GM23338 (cell line): ENCODE measurements at regions not wholly inside any gene's neighbourhood (a gene's known extent, or its start where the extent isn't known, plus 50 kb on each side); places are given as distances from the start of the nearest gene placed in this dataset.

ENCODE experiments used
- ATAC-seq: fragments of 200-7000 bp; cut with Tn5 transposase; 3 replicates; pipeline ENCODE4 v1.9.1; 2020
- DNase-seq: peaks from one replicate; pipeline ENCODE4 v3.0.0-alpha.2; 2015; ENCODE audit warnings: low spot score
- H2AFZ ChIP-seq: fragments of 200-600 bp; sonication (generic); 2 replicates; pipeline ENCODE4 v1.8.0; 2016; ENCODE audit warnings: antibody characterized with exemption, mild to moderate bottlenecking, moderate library complexity
- H3F3A ChIP-seq: fragments of 200-600 bp; sonication (generic); replicated peaks from 2 replicates; pipeline ENCODE4 v1.8.0; 2017; ENCODE audit warnings: antibody characterized with exemption, mixed run types, low read depth
- H3K27ac ChIP-seq: fragments of 200-600 bp; sonication (generic); 2 replicates; pipeline ENCODE4 v1.6.1; 2016; ENCODE audit warnings: low read depth
- H3K27me3 ChIP-seq: fragments of 200-600 bp; sonication (generic); 2 replicates; pipeline ENCODE4 v1.8.0; 2016; ENCODE audit warnings: mild to moderate bottlenecking, mixed run types, moderate library complexity; ENCODE audit not compliant: insufficient read depth
- H3K36me3 ChIP-seq: fragments of 200-600 bp; sonication (generic); 2 replicates; pipeline ENCODE4 v1.8.0; 2016; ENCODE audit warnings: mild to moderate bottlenecking; ENCODE audit not compliant: insufficient read depth
- H3K4me1 ChIP-seq: fragments of 200-600 bp; sonication (generic); 2 replicates; pipeline ENCODE4 v1.8.0; 2016; ENCODE audit warnings: mild to moderate bottlenecking, moderate library complexity; ENCODE audit not compliant: insufficient read depth
- H3K4me2 ChIP-seq: fragments of 200-600 bp; sonication (generic); 2 replicates; pipeline ENCODE4 v1.7.1; 2017; ENCODE audit warnings: mixed run types
- H3K4me3 ChIP-seq: fragments of 200-600 bp; sonication (generic); 2 replicates; pipeline ENCODE4 v1.6.1; 2016; ENCODE audit warnings: mixed run types
- H3K79me2 ChIP-seq: fragments of 200-600 bp; sonication (generic); replicated peaks from 2 replicates; pipeline ENCODE4 v1.8.0; 2017; ENCODE audit warnings: mild to moderate bottlenecking; ENCODE audit not compliant: insufficient read depth
- H3K9me2 ChIP-seq: fragments of 200-600 bp; sonication (generic); 2 replicates; pipeline ENCODE4 v1.8.0; 2017; ENCODE audit not compliant: insufficient read depth
- H4K20me1 ChIP-seq: fragments of 200-600 bp; sonication (generic); replicated peaks from 2 replicates; pipeline ENCODE4 v1.8.0; 2017; ENCODE audit warnings: mild to moderate bottlenecking; ENCODE audit not compliant: insufficient read depth
- H3K27ac Mint-ChIP-seq: 2 replicates; pipeline ENCODE4 v1.8.0; 2020; ENCODE audit warnings: inconsistent platforms, mild to moderate bottlenecking, moderate library complexity, mixed read lengths
- H3K27me3 Mint-ChIP-seq: 3 replicates; pipeline ENCODE4 v1.8.0; 2022; ENCODE audit warnings: low read depth, mild to moderate bottlenecking, moderate library complexity, mixed read lengths, inconsistent platforms; ENCODE audit not compliant: insufficient read depth, poor library complexity
- H3K36me3 Mint-ChIP-seq: 3 replicates; pipeline ENCODE4 v1.8.0; 2021; ENCODE audit warnings: low read depth, mild to moderate bottlenecking, inconsistent platforms, moderate library complexity, mixed read lengths
- H3K4me1 Mint-ChIP-seq: 3 replicates; pipeline ENCODE4 v1.8.0; 2020; ENCODE audit warnings: mild to moderate bottlenecking, inconsistent platforms, mixed read lengths
- H3K4me3 Mint-ChIP-seq: 3 replicates; pipeline ENCODE4 v1.8.0; 2021; ENCODE audit warnings: moderate library complexity, mild to moderate bottlenecking, inconsistent platforms, mixed read lengths
- H3K9me3 Mint-ChIP-seq: 3 replicates; pipeline ENCODE4 v1.8.0; 2020; ENCODE audit warnings: moderate library complexity, mild to moderate bottlenecking, inconsistent platforms, mixed read lengths
- CREB1 ChIP-seq: fragments of 250-450 bp; sonication (Bioruptor Pico); IDR thresholded peaks from 2 replicates; pipeline ENCODE4 v1.5.0; 2020; ENCODE audit warnings: low read depth, mild to moderate bottlenecking, moderate library complexity
- EZH2 ChIP-seq: fragments of 200-600 bp; sonication (generic); IDR thresholded peaks from one replicate; pipeline ENCODE4 v1.8.0; 2017; ENCODE audit warnings: antibody characterized with exemption, mild to moderate bottlenecking, low read depth; ENCODE audit not compliant: unreplicated experiment
- EZH2phosphoT487 ChIP-seq: fragments of 200-600 bp; sonication (generic); IDR thresholded peaks from one replicate; pipeline ENCODE4 v1.8.1; 2018; ENCODE audit warnings: antibody characterized with exemption; ENCODE audit not compliant: unreplicated experiment
- NANOG ChIP-seq: IDR thresholded peaks from 2 replicates; pipeline ENCODE4 v1.6.1; 2016; ENCODE audit warnings: antibody characterized with exemption, borderline replicate concordance
- POLR2AphosphoS5 ChIP-seq: IDR thresholded peaks from 2 replicates; pipeline ENCODE4 v1.6.1; 2016; ENCODE audit warnings: antibody characterized with exemption, low read depth
- ZNF331 ChIP-seq: fragments of 250-450 bp; sonication (Bioruptor Pico); IDR thresholded peaks from 2 replicates; pipeline ENCODE4 v1.5.0; 2020; ENCODE audit warnings: low read depth, mild to moderate bottlenecking, moderate library complexity
- TF ChIP-seq, protein P1 (sequence below): IDR thresholded peaks from 2 replicates; pipeline ENCODE4 v1.6.1; 2016; ENCODE audit warnings: antibody characterized with exemption
- TF ChIP-seq, protein P2 (sequence below), 2 experiments: fragments of 200-600 bp in 1 of 2; sonication (generic) in 1 of 2; conservative IDR thresholded peaks; 2 replicates each; pipeline versions ENCODE4 v1.5.1 to v1.6.1; 2016 to 2017; ENCODE audit warnings: antibody characterized with exemption in 2 of 2, low read depth in 2 of 2, mild to moderate bottlenecking in 2 of 2, moderate library complexity in 1 of 2
- TF ChIP-seq, protein P3 (sequence below): fragments of 250-450 bp; sonication (Bioruptor Pico); IDR thresholded peaks from 2 replicates; pipeline ENCODE4 v1.5.0; 2020; ENCODE audit warnings: mild to moderate bottlenecking, moderate library complexity

DNA sequence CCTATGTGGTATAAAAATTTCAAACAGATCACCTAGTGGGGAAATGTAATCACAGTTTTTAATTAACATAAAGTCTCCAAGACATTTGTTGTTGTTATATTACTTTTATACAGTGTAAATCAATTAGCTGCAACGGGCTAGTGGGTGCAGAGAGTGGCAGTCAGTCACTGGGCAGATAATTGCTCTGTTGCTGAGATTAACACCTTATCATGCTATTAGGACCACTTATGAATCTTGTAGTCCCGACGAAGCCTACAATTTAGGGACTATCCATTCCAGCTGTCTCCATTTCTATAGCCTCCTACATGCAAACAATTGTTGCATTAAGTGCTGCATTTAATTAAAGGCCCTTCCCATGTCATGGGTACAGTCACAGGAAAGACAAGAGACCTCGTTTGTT lies 158.9 kb upstream of the PROX1 start:
- ATAC-seq (no peak), DNase-seq (no peak)
- H4K20me1 ChIP-seq = no peaks in the 10 kb centered on the region
- no peaks in the 10 kb centered on the region for H3K79me2 ChIP-seq
- H2AFZ ChIP-seq = no peak overlapping the region
- peaks cover 9% of the 10 kb centered on the region; the same call in 1 of the 2 replicates for H3K9me2 ChIP-seq
- no peak overlapping the region for H3K27ac Mint-ChIP-seq
- no peak overlapping the region for H3K4me3 Mint-ChIP-seq
- H3K27me3 ChIP-seq = no peaks in the 10 kb centered on the region
- H3K27ac ChIP-seq = no peak overlapping the region
- H3K4me1 Mint-ChIP-seq = peaks cover 20% of the 10 kb centered on the region
- H3K4me1 ChIP-seq = peaks cover 7% of the 10 kb centered on the region
- no peak overlapping the region for H3K4me2 ChIP-seq
- H3K27me3 Mint-ChIP-seq = peaks cover 3% of the 10 kb centered on the region
- no peaks in the 10 kb centered on the region for H3F3A ChIP-seq
- no peak overlapping the region for H3K4me3 ChIP-seq
- TF ChIP-seq POLR2AphosphoS5 = no peak
- TF ChIP-seq, protein P1, sequence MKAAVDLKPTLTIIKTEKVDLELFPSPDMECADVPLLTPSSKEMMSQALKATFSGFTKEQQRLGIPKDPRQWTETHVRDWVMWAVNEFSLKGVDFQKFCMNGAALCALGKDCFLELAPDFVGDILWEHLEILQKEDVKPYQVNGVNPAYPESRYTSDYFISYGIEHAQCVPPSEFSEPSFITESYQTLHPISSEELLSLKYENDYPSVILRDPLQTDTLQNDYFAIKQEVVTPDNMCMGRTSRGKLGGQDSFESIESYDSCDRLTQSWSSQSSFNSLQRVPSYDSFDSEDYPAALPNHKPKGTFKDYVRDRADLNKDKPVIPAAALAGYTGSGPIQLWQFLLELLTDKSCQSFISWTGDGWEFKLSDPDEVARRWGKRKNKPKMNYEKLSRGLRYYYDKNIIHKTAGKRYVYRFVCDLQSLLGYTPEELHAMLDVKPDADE = no peak
- no peak for TF ChIP-seq ZNF331 (CRISPR knock-in tag)
- TF ChIP-seq, protein P2, sequence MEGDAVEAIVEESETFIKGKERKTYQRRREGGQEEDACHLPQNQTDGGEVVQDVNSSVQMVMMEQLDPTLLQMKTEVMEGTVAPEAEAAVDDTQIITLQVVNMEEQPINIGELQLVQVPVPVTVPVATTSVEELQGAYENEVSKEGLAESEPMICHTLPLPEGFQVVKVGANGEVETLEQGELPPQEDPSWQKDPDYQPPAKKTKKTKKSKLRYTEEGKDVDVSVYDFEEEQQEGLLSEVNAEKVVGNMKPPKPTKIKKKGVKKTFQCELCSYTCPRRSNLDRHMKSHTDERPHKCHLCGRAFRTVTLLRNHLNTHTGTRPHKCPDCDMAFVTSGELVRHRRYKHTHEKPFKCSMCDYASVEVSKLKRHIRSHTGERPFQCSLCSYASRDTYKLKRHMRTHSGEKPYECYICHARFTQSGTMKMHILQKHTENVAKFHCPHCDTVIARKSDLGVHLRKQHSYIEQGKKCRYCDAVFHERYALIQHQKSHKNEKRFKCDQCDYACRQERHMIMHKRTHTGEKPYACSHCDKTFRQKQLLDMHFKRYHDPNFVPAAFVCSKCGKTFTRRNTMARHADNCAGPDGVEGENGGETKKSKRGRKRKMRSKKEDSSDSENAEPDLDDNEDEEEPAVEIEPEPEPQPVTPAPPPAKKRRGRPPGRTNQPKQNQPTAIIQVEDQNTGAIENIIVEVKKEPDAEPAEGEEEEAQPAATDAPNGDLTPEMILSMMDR (conservative IDR thresholded peaks at IDR 0.05; ENCODE audit: low read depth in 2 of 2) = no peak
- TF ChIP-seq, protein P3, sequence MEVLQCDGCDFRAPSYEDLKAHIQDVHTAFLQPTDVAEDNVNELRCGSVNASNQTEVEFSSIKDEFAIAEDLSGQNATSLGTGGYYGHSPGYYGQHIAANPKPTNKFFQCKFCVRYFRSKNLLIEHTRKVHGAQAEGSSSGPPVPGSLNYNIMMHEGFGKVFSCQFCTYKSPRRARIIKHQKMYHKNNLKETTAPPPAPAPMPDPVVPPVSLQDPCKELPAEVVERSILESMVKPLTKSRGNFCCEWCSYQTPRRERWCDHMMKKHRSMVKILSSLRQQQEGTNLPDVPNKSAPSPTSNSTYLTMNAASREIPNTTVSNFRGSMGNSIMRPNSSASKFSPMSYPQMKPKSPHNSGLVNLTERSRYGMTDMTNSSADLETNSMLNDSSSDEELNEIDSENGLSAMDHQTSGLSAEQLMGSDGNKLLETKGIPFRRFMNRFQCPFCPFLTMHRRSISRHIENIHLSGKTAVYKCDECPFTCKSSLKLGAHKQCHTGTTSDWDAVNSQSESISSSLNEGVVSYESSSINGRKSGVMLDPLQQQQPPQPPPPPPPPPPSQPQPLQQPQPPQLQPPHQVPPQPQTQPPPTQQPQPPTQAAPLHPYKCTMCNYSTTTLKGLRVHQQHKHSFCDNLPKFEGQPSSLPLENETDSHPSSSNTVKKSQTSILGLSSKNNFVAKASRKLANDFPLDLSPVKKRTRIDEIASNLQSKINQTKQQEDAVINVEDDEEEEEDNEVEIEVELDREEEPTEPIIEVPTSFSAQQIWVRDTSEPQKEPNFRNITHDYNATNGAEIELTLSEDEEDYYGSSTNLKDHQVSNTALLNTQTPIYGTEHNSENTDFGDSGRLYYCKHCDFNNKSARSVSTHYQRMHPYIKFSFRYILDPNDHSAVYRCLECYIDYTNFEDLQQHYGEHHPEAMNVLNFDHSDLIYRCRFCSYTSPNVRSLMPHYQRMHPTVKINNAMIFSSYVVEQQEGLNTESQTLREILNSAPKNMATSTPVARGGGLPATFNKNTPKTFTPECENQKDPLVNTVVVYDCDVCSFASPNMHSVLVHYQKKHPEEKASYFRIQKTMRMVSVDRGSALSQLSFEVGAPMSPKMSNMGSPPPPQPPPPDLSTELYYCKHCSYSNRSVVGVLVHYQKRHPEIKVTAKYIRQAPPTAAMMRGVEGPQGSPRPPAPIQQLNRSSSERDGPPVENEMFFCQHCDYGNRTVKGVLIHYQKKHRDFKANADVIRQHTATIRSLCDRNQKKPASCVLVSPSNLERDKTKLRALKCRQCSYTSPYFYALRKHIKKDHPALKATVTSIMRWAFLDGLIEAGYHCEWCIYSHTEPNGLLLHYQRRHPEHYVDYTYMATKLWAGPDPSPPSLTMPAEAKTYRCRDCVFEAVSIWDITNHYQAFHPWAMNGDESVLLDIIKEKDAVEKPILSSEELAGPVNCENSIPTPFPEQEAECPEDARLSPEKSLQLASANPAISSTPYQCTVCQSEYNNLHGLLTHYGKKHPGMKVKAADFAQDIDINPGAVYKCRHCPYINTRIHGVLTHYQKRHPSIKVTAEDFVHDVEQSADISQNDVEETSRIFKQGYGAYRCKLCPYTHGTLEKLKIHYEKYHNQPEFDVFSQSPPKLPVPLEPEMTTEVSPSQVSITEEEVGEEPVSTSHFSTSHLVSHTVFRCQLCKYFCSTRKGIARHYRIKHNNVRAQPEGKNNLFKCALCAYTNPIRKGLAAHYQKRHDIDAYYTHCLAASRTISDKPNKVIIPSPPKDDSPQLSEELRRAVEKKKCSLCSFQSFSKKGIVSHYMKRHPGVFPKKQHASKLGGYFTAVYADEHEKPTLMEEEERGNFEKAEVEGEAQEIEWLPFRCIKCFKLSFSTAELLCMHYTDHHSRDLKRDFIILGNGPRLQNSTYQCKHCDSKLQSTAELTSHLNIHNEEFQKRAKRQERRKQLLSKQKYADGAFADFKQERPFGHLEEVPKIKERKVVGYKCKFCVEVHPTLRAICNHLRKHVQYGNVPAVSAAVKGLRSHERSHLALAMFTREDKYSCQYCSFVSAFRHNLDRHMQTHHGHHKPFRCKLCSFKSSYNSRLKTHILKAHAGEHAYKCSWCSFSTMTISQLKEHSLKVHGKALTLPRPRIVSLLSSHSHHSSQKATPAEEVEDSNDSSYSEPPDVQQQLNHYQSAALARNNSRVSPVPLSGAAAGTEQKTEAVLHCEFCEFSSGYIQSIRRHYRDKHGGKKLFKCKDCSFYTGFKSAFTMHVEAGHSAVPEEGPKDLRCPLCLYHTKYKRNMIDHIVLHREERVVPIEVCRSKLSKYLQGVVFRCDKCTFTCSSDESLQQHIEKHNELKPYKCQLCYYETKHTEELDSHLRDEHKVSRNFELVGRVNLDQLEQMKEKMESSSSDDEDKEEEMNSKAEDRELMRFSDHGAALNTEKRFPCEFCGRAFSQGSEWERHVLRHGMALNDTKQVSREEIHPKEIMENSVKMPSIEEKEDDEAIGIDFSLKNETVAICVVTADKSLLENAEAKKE (CRISPR knock-in tag) = no peak
- TF ChIP-seq CREB1 (CRISPR knock-in tag) = no peak
- TF ChIP-seq EZH2 = no peak
- no peak for TF ChIP-seq EZH2phosphoT487
- no peak for TF ChIP-seq NANOG
- H3K9me3 Mint-ChIP-seq = peaks cover 13% of the 10 kb centered on the region; the same call in 2 of the 3 replicates
- H3K36me3 ChIP-seq = no peaks in the 10 kb centered on the region; the same call in 1 of the 2 replicates
- peaks cover 6% of the 10 kb centered on the region; the same call in 2 of the 3 replicates for H3K36me3 Mint-ChIP-seq
